SK-N-SH (cell line): ENCODE measurements at regions not wholly inside any gene's neighbourhood (a gene's known extent, or its start where the extent isn't known, plus 50 kb on each side); places are given as distances from the start of the nearest gene placed in this dataset.

Source experiments
- CTCF ChIA-PET: fragments of 300-600, 350-600 bp; formaldehyde crosslinking; extraction: SDS; loops from one replicate; lab custom pipeline; 2021; lab: Yijun Ruan, JAX
- POLR2A ChIA-PET: fragments of 350-600 bp; sonication (Branson Sonifier 250); formaldehyde crosslinking; extraction: SDS; loops from one replicate; lab custom pipeline; 2020; ENCODE audit warnings: antibody characterized with exemption, inconsistent platforms; lab: Yijun Ruan, JAX
- DNase-seq: peaks from one replicate; pipeline ENCODE4 v3.0.0; 2012
- H2AFZ ChIP-seq: fragments of 200-600 bp; sonication (generic); 2 replicates; pipeline ENCODE4 v1.8.1; 2016; ENCODE audit warnings: antibody characterized with exemption, mild to moderate bottlenecking, low read depth
- H3F3A ChIP-seq: fragments of 200-600 bp; sonication (generic); replicated peaks from 2 replicates; pipeline ENCODE3; 2016; ENCODE audit warnings: antibody characterized with exemption, mild to moderate bottlenecking; ENCODE audit not compliant: insufficient read depth
- H3K27ac ChIP-seq, 2 experiments: fragments of 200-500 bp in 1 of 2; fragments of 200-600 bp in 1 of 2; sonication (Bioruptor generic) in 1 of 2; sonication (generic), shearing (Covaris generic) in 1 of 2; 2 replicates each; pipeline versions ENCODE4 v1.5.1 to v1.6.1; 2014 to 2016; ENCODE audit warnings: low read depth in 2 of 2, inconsistent platforms in 1 of 2, low read length in 1 of 2, mild to moderate bottlenecking in 1 of 2, mixed read lengths in 1 of 2
- H3K27me3 ChIP-seq: fragments of 200-600 bp; sonication (generic), shearing (Covaris generic); 2 replicates; pipeline ENCODE4 v1.6.1; 2016; ENCODE audit warnings: mixed run types; ENCODE audit not compliant: insufficient read depth
- H3K36me3 ChIP-seq, 2 experiments: fragments of 200-500 bp in 1 of 2; fragments of 200-600 bp in 1 of 2; sonication (Bioruptor generic) in 1 of 2; sonication (generic) in 1 of 2; replicated peaks in 1 of 2; 2 replicates each; pipeline versions ENCODE3 to v1.5.1; 2014 to 2016; ENCODE audit warnings: low read length in 1 of 2, mild to moderate bottlenecking in 1 of 2; ENCODE audit not compliant: insufficient read depth in 2 of 2, control insufficient read depth in 1 of 2
- H3K4me1 ChIP-seq, 2 experiments: fragments of 200-500 bp in 1 of 2; fragments of 200-600 bp in 1 of 2; sonication (Bioruptor generic) in 1 of 2; sonication (generic), shearing (Covaris generic) in 1 of 2; 2 replicates each; pipeline versions ENCODE4 v1.5.1 to v1.6.1; 2014 to 2016; ENCODE audit warnings: low read depth in 1 of 2, low read length in 1 of 2, mixed run types in 1 of 2; ENCODE audit not compliant: insufficient read depth in 2 of 2, control insufficient read depth in 1 of 2
- H3K4me2 ChIP-seq: fragments of 200-600 bp; sonication (generic), shearing (Covaris generic); 2 replicates; pipeline ENCODE4 v1.6.1; 2017; ENCODE audit warnings: mixed run types
- H3K4me3 ChIP-seq, 2 experiments: fragments of 200-500 bp in 1 of 2; fragments of 200-600 bp in 1 of 2; sonication (Bioruptor generic) in 1 of 2; sonication (generic), shearing (Covaris generic) in 1 of 2; 2 replicates each; pipeline versions ENCODE4 v1.5.1 to v1.8.1; 2014 to 2016; ENCODE audit warnings: low read depth in 2 of 2, inconsistent platforms in 1 of 2, low read length in 1 of 2, mild to moderate bottlenecking in 1 of 2, mixed read lengths in 1 of 2, moderate library complexity in 1 of 2
- H3K79me2 ChIP-seq: fragments of 200-600 bp; sonication (generic); 2 replicates; pipeline ENCODE4 v1.8.1; 2017; ENCODE audit warnings: mild to moderate bottlenecking; ENCODE audit not compliant: insufficient read depth
- H3K9ac ChIP-seq: fragments of 200-600 bp; sonication (generic); 2 replicates; pipeline ENCODE4 v1.6.1; 2017; ENCODE audit warnings: mixed run types
- H3K9me2 ChIP-seq: fragments of 200-600 bp; sonication (generic); 2 replicates; pipeline ENCODE4 v1.6.1; 2017; ENCODE audit warnings: mixed run types
- H3K9me3 ChIP-seq: fragments of 200-600 bp; sonication (generic); 2 replicates; pipeline ENCODE4 v1.6.1; 2017; ENCODE audit warnings: mixed run types, mild to moderate bottlenecking, moderate library complexity
- H4K20me1 ChIP-seq: fragments of 200-600 bp; sonication (generic); 2 replicates; pipeline ENCODE4 v1.6.1; 2017; ENCODE audit warnings: mild to moderate bottlenecking, mixed run types; ENCODE audit not compliant: insufficient read depth
- CHD2 ChIP-seq: fragments of 150-350 bp; IDR thresholded peaks from 2 replicates; pipeline ENCODE4 v1.6.1; 2018; ENCODE audit warnings: low read length; ENCODE audit not compliant: partially characterized antibody
- ELF1 ChIP-seq: IDR thresholded peaks from 2 replicates; pipeline ENCODE4 v1.4.0; 2012
- EZH2phosphoT487 ChIP-seq: fragments of 200-600 bp; sonication (generic); IDR thresholded peaks from 2 replicates; pipeline ENCODE4 v1.6.1; 2017; ENCODE audit warnings: low read depth, mixed run types, mild to moderate bottlenecking, antibody characterized with exemption, moderate library complexity, borderline replicate concordance
- FOXJ3 ChIP-seq: sonication (generic); formaldehyde crosslinking; IDR thresholded peaks from 2 replicates; pipeline ENCODE4 v1.5.1; 2020; ENCODE audit warnings: mild to moderate bottlenecking, missing genetic modification reagents
- JUND ChIP-seq: IDR thresholded peaks from 2 replicates; pipeline ENCODE4 v1.4.0; 2012
- MAX ChIP-seq: IDR thresholded peaks from 2 replicates; pipeline ENCODE4 v1.4.0; 2012; ENCODE audit warnings: low read depth
- MXI1 ChIP-seq: IDR thresholded peaks from 2 replicates; pipeline ENCODE4 v1.6.1; 2012; ENCODE audit warnings: mild to moderate bottlenecking, low read depth, low read length, improper control_type of control experiment
- NFIC ChIP-seq: IDR thresholded peaks from 2 replicates; pipeline ENCODE4 v1.4.0; 2012; ENCODE audit warnings: borderline replicate concordance
- NRF1 ChIP-seq: IDR thresholded peaks from 2 replicates; pipeline ENCODE4 v1.6.1; 2012; ENCODE audit warnings: low read depth, mild to moderate bottlenecking, low read length
- POLR2AphosphoS5 ChIP-seq: IDR thresholded peaks from 2 replicates; pipeline ENCODE4 v1.6.1; 2012; ENCODE audit warnings: low read depth, low read length
- RCOR1 ChIP-seq: fragments of 150-350 bp; IDR thresholded peaks from 2 replicates; pipeline ENCODE4 v1.6.1; 2017; ENCODE audit warnings: antibody characterized with exemption, low read length
- REST ChIP-seq: IDR thresholded peaks from 2 replicates; pipeline ENCODE4 v1.6.1; 2012; ENCODE audit warnings: mild to moderate bottlenecking, low read depth, low read length, moderate library complexity
- RFX5 ChIP-seq: IDR thresholded peaks from 2 replicates; pipeline ENCODE4 v1.6.1; 2012; ENCODE audit warnings: mild to moderate bottlenecking, improper control_type of control experiment, low read length
- RXRA ChIP-seq: IDR thresholded peaks from 2 replicates; pipeline ENCODE4 v1.4.0; 2012; ENCODE audit warnings: low read depth, mild to moderate bottlenecking, borderline replicate concordance
- SIN3A ChIP-seq: IDR thresholded peaks from 2 replicates; pipeline ENCODE4 v1.6.1; 2012; ENCODE audit warnings: low read depth, mild to moderate bottlenecking, low read length, moderate library complexity, borderline replicate concordance
- WGBS: methylation state at CpG from one replicate; pipeline ENCODE4 v1.1.6; 2017; ENCODE audit warnings: low lambda C conversion rate; 5-methylcytosine and 5-hydroxymethylcytosine counted together
- TF ChIP-seq, protein P1 (sequence below): fragments of 200-600 bp; sonication (generic); IDR thresholded peaks from 2 replicates; pipeline ENCODE4 v1.6.1; 2017; ENCODE audit warnings: antibody characterized with exemption, mild to moderate bottlenecking, moderate library complexity

GRCh38 chrX:117400839-117401238, 715.8 kb downstream of the KLHL13 start:
- Histone ChIP-seq H3K4me2 (no peak overlapping the region), H3K36me3 (no peaks in the 10 kb centered on the region), H2AFZ (no peak overlapping the region), H3K27me3 (no peaks in the 10 kb centered on the region), H3K9me2 (no peaks in the 10 kb centered on the region), H3K4me3 (no peak overlapping the region), H4K20me1 (no peaks in the 10 kb centered on the region), H3K4me1 (no peaks in the 10 kb centered on the region), H3K9me3 (no peaks in the 10 kb centered on the region), H3F3A (no peaks in the 10 kb centered on the region), H3K9ac (no peak overlapping the region), H3K27ac (no peak overlapping the region), H3K79me2 (no peaks in the 10 kb centered on the region)
- DNase-seq, result no peak
- 0% methylated on average over 2 of the region's 2 CpGs for WGBS
- TF ChIP-seq FOXJ3, result no peak
- no peak for TF ChIP-seq RXRA
- no peak for TF ChIP-seq RFX5
- no peak for TF ChIP-seq EZH2phosphoT487
- no peak for TF ChIP-seq CHD2
- TF ChIP-seq MXI1, result no peak
- TF ChIP-seq NFIC, result no peak
- TF ChIP-seq ELF1, result no peak
- TF ChIP-seq, protein P1, sequence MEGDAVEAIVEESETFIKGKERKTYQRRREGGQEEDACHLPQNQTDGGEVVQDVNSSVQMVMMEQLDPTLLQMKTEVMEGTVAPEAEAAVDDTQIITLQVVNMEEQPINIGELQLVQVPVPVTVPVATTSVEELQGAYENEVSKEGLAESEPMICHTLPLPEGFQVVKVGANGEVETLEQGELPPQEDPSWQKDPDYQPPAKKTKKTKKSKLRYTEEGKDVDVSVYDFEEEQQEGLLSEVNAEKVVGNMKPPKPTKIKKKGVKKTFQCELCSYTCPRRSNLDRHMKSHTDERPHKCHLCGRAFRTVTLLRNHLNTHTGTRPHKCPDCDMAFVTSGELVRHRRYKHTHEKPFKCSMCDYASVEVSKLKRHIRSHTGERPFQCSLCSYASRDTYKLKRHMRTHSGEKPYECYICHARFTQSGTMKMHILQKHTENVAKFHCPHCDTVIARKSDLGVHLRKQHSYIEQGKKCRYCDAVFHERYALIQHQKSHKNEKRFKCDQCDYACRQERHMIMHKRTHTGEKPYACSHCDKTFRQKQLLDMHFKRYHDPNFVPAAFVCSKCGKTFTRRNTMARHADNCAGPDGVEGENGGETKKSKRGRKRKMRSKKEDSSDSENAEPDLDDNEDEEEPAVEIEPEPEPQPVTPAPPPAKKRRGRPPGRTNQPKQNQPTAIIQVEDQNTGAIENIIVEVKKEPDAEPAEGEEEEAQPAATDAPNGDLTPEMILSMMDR, result no peak
- no peak for TF ChIP-seq NRF1
- POLR2A ChIA-PET, result no interaction called here
- CTCF ChIA-PET, result no interaction called here

- no peaks in the 10 kb centered on the region for H3K9me3 ChIP-seq
- no peak overlapping the region for H3K27ac ChIP-seq
- no peaks in the 10 kb centered on the region for H3K36me3 ChIP-seq
- ChIA-PET CTCF (no interaction called here), POLR2A (no interaction called here)
- H3K4me1 ChIP-seq, result no peaks in the 10 kb centered on the region
- H3K4me2 ChIP-seq, result no peak overlapping the region
- no peak overlapping the region for H2AFZ ChIP-seq
- H3F3A ChIP-seq, result no peaks in the 10 kb centered on the region
- H3K9ac ChIP-seq, result no peak overlapping the region
- no peaks in the 10 kb centered on the region for H3K27me3 ChIP-seq
- H4K20me1 ChIP-seq, result no peaks in the 10 kb centered on the region
- H3K9me2 ChIP-seq, result no peaks in the 10 kb centered on the region
- no peaks in the 10 kb centered on the region for H3K79me2 ChIP-seq
- no peak overlapping the region for H3K4me3 ChIP-seq
- DNase-seq, result no peak
- WGBS, result 4% methylated on average over 2 of the region's 2 CpGs
- no peak for TF ChIP-seq RCOR1
- TF ChIP-seq NFIC, result no peak
- no peak for TF ChIP-seq RXRA
- no peak for TF ChIP-seq NRF1
- TF ChIP-seq POLR2AphosphoS5, result no peak
- TF ChIP-seq REST, result no peak
- TF ChIP-seq SIN3A, result no peak
- no peak for TF ChIP-seq MAX
- TF ChIP-seq JUND, result no peak
Measured at GRCh38 chrX:117400005-117400404, 716.6 kb downstream of the KLHL13 start.
